Keratinocyte (primary cell): ENCODE measurements at regions not wholly inside any gene's neighbourhood (a gene's known extent, or its start where the extent isn't known, plus 50 kb on each side); places are given as distances from the start of the nearest gene placed in this dataset.

Experiments
- DNase-seq: peaks from one replicate; pipeline ENCODE4 v3.0.0-alpha.2; 2011; ENCODE audit warnings: low read depth, missing footprints, low spot score
- FAIRE-seq: peaks from 2 replicates; lab custom pipeline; 2011; peaks lifted over from hg19 to GRCh38; lab: Jason Lieb, UNC
- H2AFZ ChIP-seq: 2 replicates; pipeline ENCODE4 v1.6.0; 2012; ENCODE audit warnings: low read length, control low read depth, inconsistent platforms; ENCODE audit not compliant: control insufficient read depth
- H3K27ac ChIP-seq: 2 replicates; pipeline ENCODE4 v1.5.1; 2011; ENCODE audit warnings: low read length; ENCODE audit not compliant: control insufficient read depth, insufficient read depth
- H3K27me3 ChIP-seq: 3 replicates; pipeline ENCODE4 v1.6.0; 2011; ENCODE audit warnings: low read length; ENCODE audit not compliant: control insufficient read depth, insufficient read depth; ENCODE audit errors: extremely low read depth
- H3K36me3 ChIP-seq, 2 experiments: 2 replicates in 1 of 2; 3 replicates in 1 of 2; pipeline ENCODE4 v1.5.1; 2011; ENCODE audit warnings: low read length in 2 of 2, mild to moderate bottlenecking in 1 of 2; ENCODE audit not compliant: control insufficient read depth in 2 of 2, insufficient read depth in 2 of 2; ENCODE audit errors: extremely low read depth in 1 of 2
- H3K4me1 ChIP-seq: 3 replicates; pipeline ENCODE4 v1.5.1; 2011; ENCODE audit warnings: low read length; ENCODE audit not compliant: control insufficient read depth, insufficient read depth; ENCODE audit errors: extremely low read depth
- H3K4me2 ChIP-seq: 3 replicates; pipeline ENCODE4 v1.6.0; 2011; ENCODE audit warnings: low read depth, low read length; ENCODE audit not compliant: control insufficient read depth, insufficient read depth; ENCODE audit errors: extremely low read depth
- H3K4me3 ChIP-seq, 3 experiments: fragments of 200-600 bp in 1 of 3; sonication (generic) in 1 of 3; 2 replicates in 2 of 3; 3 replicates in 1 of 3; pipeline ENCODE4 v1.5.1; 2011 to 2016; ENCODE audit warnings: low read length in 3 of 3, mild to moderate bottlenecking in 3 of 3, control low read depth in 2 of 3, inconsistent platforms in 1 of 3, low read depth in 1 of 3, mixed read lengths in 1 of 3, mixed run types in 1 of 3, moderate library complexity in 1 of 3; ENCODE audit not compliant: control insufficient read depth in 2 of 3, insufficient read depth in 2 of 3; ENCODE audit errors: extremely low read depth in 1 of 3
- H3K79me2 ChIP-seq: 2 replicates; pipeline ENCODE4 v1.6.0; 2012; ENCODE audit warnings: low read length; ENCODE audit not compliant: control insufficient read depth, insufficient read depth
- H3K9ac ChIP-seq: 3 replicates; pipeline ENCODE4 v1.6.0; 2011; ENCODE audit warnings: low read length; ENCODE audit not compliant: control insufficient read depth, insufficient read depth; ENCODE audit errors: extremely low read depth
- H3K9me1 ChIP-seq: 3 replicates; pipeline ENCODE4 v1.6.0; 2011; ENCODE audit warnings: low read length; ENCODE audit not compliant: control insufficient read depth, insufficient read depth; ENCODE audit errors: extremely low read depth
- H3K9me3 ChIP-seq: 2 replicates; pipeline ENCODE4 v1.5.1; 2012; ENCODE audit warnings: low read depth, low read length; ENCODE audit not compliant: control insufficient read depth
- H4K20me1 ChIP-seq: 3 replicates; pipeline ENCODE4 v1.6.0; 2011; ENCODE audit warnings: low read length; ENCODE audit not compliant: control insufficient read depth, insufficient read depth; ENCODE audit errors: extremely low read depth
- EZH2 ChIP-seq: IDR thresholded peaks from one replicate; pipeline ENCODE4 v1.6.1; 2012; ENCODE audit warnings: inconsistent platforms, mild to moderate bottlenecking, low read length, moderate library complexity
- dilution Hi-C: fragments of 300-500 bp; cut with MboI; formaldehyde crosslinking; loops from one replicate; pipeline ENCODE4 v1.7.0; 2020; ENCODE audit warnings: low sequenced_read_pairs; ENCODE audit not compliant: extremely low pct_ligation_motif_present
- TF ChIP-seq, protein P1 (sequence below), 3 experiments: IDR thresholded peaks in 1 of 3; conservative IDR thresholded peaks in 1 of 3; optimal IDR thresholded peaks in 1 of 3; 2 replicates in 2 of 3; 3 replicates in 1 of 3; pipeline versions ENCODE3 to v1.5.1; 2011; ENCODE audit warnings: low read length in 3 of 3, mild to moderate bottlenecking in 3 of 3, moderate library complexity in 2 of 3, control low read depth in 1 of 3, inconsistent platforms in 1 of 3; ENCODE audit not compliant: insufficient read depth in 2 of 3; ENCODE audit errors: extremely low read depth in 1 of 3

DNA sequence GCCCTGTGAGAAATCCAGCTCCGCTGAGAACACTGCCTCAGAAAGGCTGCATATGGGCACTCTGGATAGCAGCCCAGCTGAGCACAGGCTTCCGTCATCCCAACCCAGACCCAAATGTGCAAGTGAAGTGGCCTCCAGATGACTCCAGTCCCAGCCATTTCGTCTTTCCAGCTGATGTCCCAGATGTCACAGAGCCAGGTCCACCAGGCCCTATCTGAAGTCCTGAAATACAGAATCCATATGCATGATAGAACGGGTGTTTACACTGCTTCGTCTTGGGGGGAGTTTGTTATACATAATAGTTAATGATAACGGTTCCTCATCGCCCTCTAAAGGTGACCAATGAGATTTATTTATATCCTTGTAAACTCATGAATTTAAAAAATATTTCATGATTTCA is 72.6 kb upstream of the TRIM2 start:
- dilution Hi-C loops, result no loop called here

DNA sequence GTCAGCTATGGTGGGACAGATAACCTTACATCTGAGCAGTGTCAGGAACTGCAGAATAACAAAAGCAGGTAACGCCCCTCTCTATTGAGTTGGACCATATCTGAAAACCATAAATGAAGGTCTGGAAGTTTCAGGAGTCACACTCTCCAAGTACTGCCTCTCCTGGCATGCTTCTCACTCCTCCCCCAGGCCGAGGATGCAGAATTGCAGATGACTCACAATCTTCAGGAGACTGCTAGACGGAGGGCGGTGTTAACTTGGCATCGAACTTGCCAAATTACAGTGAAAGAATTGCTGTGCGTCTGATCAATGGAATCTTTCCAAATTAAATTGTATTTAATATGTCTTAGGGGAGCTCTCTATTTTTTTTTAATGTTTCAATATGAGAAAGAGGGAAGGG is 67.1 kb upstream of the TRIM2 start:
- peaks cover 4% of the 10 kb centered on the region for H3K27me3 ChIP-seq
- no peak overlapping the region for H3K27ac ChIP-seq
- DNase-seq (peak; percentile 35), FAIRE-seq (peak; percentile 95)
- H4K20me1 ChIP-seq, result no peaks in the 10 kb centered on the region
- H2AFZ ChIP-seq, result peak overlapping the region; percentile 44
- H3K9me1 ChIP-seq, result no peaks in the 10 kb centered on the region
- H3K4me1 ChIP-seq, result peaks cover 6% of the 10 kb centered on the region
- H3K4me2 ChIP-seq, result peak overlapping the region; percentile 6
- no peak overlapping the region for H3K9ac ChIP-seq
- dilution Hi-C loops, result no loop called here
- H3K4me3 ChIP-seq, result no peak overlapping the region
- TF ChIP-seq EZH2, result no peak
- TF ChIP-seq, protein P1, sequence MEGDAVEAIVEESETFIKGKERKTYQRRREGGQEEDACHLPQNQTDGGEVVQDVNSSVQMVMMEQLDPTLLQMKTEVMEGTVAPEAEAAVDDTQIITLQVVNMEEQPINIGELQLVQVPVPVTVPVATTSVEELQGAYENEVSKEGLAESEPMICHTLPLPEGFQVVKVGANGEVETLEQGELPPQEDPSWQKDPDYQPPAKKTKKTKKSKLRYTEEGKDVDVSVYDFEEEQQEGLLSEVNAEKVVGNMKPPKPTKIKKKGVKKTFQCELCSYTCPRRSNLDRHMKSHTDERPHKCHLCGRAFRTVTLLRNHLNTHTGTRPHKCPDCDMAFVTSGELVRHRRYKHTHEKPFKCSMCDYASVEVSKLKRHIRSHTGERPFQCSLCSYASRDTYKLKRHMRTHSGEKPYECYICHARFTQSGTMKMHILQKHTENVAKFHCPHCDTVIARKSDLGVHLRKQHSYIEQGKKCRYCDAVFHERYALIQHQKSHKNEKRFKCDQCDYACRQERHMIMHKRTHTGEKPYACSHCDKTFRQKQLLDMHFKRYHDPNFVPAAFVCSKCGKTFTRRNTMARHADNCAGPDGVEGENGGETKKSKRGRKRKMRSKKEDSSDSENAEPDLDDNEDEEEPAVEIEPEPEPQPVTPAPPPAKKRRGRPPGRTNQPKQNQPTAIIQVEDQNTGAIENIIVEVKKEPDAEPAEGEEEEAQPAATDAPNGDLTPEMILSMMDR (optimal IDR thresholded peaks at IDR 0.05 in 1 of 3, IDR thresholded peaks at IDR 0.05 in 1 of 3, conservative IDR thresholded peaks at IDR 0.05 in 1 of 3; ENCODE audit: extremely low read depth in 1 of 3, insufficient read depth in 2 of 3, low read length in 3 of 3), result no peak
- no peaks in the 10 kb centered on the region for H3K36me3 ChIP-seq
- no peaks in the 10 kb centered on the region for H3K79me2 ChIP-seq
- no peaks in the 10 kb centered on the region for H3K9me3 ChIP-seq

More for the DNA sequence above, 72.6 kb upstream of the TRIM2 start:
- Histone ChIP-seq H3K4me2 (no peak overlapping the region), H3K4me3 (no peak overlapping the region), H3K9me1 (no peaks in the 10 kb centered on the region), H3K27me3 (no peaks in the 10 kb centered on the region), H3K9ac (no peak overlapping the region), H2AFZ (no peak overlapping the region), H3K9me3 (no peaks in the 10 kb centered on the region), H3K4me1 (no peaks in the 10 kb centered on the region), H4K20me1 (no peaks in the 10 kb centered on the region), H3K27ac (no peak overlapping the region), H3K79me2 (no peaks in the 10 kb centered on the region), H3K36me3 (no peaks in the 10 kb centered on the region)
- DNase-seq (no peak), FAIRE-seq (no peak)
- no peak for TF ChIP-seq EZH2
